A549 (cell line): ENCODE measurements at regions not wholly inside any gene's neighbourhood (a gene's known extent, or its start where the extent isn't known, plus 50 kb on each side); places are given as distances from the start of the nearest gene placed in this dataset.

ENCODE experiments used
- BCL3 ChIP-seq: fragments of >200 bp; sonication (Bioruptor Twin); formaldehyde crosslinking; IDR thresholded peaks from 3 replicates; pipeline ENCODE4 v1.6.1; 2016
- CHD2 ChIP-seq: fragments of 150-350 bp; IDR thresholded peaks from 2 replicates; pipeline ENCODE4 v1.6.1; 2014; ENCODE audit warnings: low read length; ENCODE audit not compliant: partially characterized antibody
- CTCF ChIP-seq: fragments of >200 bp; sonication (Bioruptor Twin); formaldehyde crosslinking; IDR thresholded peaks from 3 replicates; pipeline ENCODE4 v1.5.1; 2016
- EHMT2 ChIP-seq: fragments of 200-600 bp; sonication (generic); IDR thresholded peaks from 2 replicates; pipeline ENCODE4 v1.6.1; 2016; ENCODE audit warnings: antibody characterized with exemption, low read depth, mild to moderate bottlenecking, moderate library complexity
- EP300 ChIP-seq, 2 experiments: fragments of >200 bp; sonication (Bioruptor Twin); formaldehyde crosslinking; IDR thresholded peaks; 2 replicates in 1 of 2; 3 replicates in 1 of 2; pipeline ENCODE4 v1.6.1; 2016 to 2017
- NFE2L2 ChIP-seq: fragments of 150-350 bp; conservative IDR thresholded peaks from 2 replicates; pipeline ENCODE4 v1.6.1; 2014; ENCODE audit warnings: low read length
- PHF8 ChIP-seq: fragments of 200-600 bp; sonication (generic); IDR thresholded peaks from 2 replicates; pipeline ENCODE4 v1.6.1; 2016; ENCODE audit warnings: low read depth, mild to moderate bottlenecking, antibody characterized with exemption, moderate library complexity, borderline replicate concordance
- RAD21 ChIP-seq, 2 experiments: fragments of >200 bp in 1 of 2; sonication (Bioruptor Twin) in 1 of 2; formaldehyde crosslinking in 1 of 2; IDR thresholded peaks in 1 of 2; conservative IDR thresholded peaks in 1 of 2; 2 replicates in 1 of 2; 3 replicates in 1 of 2; pipeline ENCODE4 v1.6.1; 2012 to 2018; ENCODE audit warnings: inconsistent platforms in 1 of 2
- RFX5 ChIP-seq: fragments of 450-650 bp; IDR thresholded peaks from 2 replicates; pipeline ENCODE4 v1.7.1; 2014; ENCODE audit warnings: antibody characterized with exemption, mild to moderate bottlenecking, moderate library complexity
- SREBF2 ChIP-seq: fragments of 450-650 bp; IDR thresholded peaks from 2 replicates; pipeline ENCODE4 v1.6.1; 2014; ENCODE audit warnings: mild to moderate bottlenecking, moderate library complexity
- USF2 ChIP-seq: fragments of 450-650 bp; IDR thresholded peaks from 2 replicates; pipeline ENCODE4 v1.6.1; 2014; ENCODE audit warnings: antibody characterized with exemption
- TF ChIP-seq, protein P1 (sequence below): fragments of 200-600 bp; sonication (generic); IDR thresholded peaks from 2 replicates; pipeline ENCODE4 v1.6.1; 2016; ENCODE audit warnings: antibody characterized with exemption, mild to moderate bottlenecking, moderate library complexity
- TF ChIP-seq, protein P2 (sequence below): IDR thresholded peaks from 2 replicates; pipeline ENCODE4 v1.6.1; 2012

DNA sequence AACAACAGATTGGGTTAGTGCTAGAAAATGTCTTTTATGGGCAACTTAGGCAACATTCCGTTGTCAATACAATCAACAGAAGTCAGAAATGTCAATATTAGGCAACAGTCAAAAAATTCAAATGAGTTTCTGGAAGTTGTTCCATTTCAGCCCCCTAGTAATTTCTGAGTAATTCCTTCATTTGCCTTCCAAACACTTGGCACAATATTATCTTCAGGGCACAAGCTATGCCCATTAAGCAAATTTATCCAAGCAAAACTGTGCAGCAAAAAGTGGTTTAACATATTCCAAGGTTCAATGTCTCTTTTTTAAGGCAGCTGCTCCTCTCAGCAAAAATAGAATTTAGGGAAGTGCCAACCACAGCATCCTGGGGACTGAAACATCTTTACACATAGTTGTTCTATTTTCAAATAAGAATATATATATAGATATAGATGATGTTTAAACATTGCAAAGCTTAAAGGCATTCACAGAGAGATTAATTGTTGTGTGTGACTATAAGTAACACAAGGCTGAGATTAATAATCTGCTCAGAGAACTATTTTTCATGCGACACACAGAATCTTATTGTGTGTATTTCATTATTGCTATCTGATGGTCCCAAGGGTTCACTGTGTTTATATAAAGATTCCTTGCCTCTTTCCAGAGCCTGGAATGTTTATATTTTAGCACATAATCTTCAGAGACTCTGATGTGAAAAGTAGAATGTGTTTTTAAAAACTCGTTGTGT, 75.2 kb upstream of the ADTRP start:
- TF ChIP-seq, protein P1, sequence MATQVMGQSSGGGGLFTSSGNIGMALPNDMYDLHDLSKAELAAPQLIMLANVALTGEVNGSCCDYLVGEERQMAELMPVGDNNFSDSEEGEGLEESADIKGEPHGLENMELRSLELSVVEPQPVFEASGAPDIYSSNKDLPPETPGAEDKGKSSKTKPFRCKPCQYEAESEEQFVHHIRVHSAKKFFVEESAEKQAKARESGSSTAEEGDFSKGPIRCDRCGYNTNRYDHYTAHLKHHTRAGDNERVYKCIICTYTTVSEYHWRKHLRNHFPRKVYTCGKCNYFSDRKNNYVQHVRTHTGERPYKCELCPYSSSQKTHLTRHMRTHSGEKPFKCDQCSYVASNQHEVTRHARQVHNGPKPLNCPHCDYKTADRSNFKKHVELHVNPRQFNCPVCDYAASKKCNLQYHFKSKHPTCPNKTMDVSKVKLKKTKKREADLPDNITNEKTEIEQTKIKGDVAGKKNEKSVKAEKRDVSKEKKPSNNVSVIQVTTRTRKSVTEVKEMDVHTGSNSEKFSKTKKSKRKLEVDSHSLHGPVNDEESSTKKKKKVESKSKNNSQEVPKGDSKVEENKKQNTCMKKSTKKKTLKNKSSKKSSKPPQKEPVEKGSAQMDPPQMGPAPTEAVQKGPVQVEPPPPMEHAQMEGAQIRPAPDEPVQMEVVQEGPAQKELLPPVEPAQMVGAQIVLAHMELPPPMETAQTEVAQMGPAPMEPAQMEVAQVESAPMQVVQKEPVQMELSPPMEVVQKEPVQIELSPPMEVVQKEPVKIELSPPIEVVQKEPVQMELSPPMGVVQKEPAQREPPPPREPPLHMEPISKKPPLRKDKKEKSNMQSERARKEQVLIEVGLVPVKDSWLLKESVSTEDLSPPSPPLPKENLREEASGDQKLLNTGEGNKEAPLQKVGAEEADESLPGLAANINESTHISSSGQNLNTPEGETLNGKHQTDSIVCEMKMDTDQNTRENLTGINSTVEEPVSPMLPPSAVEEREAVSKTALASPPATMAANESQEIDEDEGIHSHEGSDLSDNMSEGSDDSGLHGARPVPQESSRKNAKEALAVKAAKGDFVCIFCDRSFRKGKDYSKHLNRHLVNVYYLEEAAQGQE: no peak
- TF ChIP-seq EHMT2 (no peak), RFX5 (no peak), CHD2 (no peak), BCL3 (no peak), RAD21 (conservative IDR thresholded peaks at IDR 0.05 in 1 of 2, IDR thresholded peaks at IDR 0.05 in 1 of 2) (no peak), CTCF (no peak), NFE2L2 (no peak), USF2 (no peak), PHF8 (no peak), EP300 (IDR thresholded peaks at IDR 0.05) (no peak), SREBF2 (no peak)
- TF ChIP-seq, protein P2, sequence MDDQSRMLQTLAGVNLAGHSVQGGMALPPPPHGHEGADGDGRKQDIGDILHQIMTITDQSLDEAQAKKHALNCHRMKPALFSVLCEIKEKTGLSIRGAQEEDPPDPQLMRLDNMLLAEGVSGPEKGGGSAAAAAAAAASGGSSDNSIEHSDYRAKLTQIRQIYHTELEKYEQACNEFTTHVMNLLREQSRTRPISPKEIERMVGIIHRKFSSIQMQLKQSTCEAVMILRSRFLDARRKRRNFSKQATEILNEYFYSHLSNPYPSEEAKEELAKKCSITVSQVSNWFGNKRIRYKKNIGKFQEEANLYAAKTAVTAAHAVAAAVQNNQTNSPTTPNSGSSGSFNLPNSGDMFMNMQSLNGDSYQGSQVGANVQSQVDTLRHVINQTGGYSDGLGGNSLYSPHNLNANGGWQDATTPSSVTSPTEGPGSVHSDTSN: no peak
